Pancreas (tissue), 10 donors: ENCODE measurements at regions not wholly inside any gene's neighbourhood (a gene's known extent, or its start where the extent isn't known, plus 50 kb on each side); places are given as distances from the start of the nearest gene placed in this dataset.
"Not testable (repeated sequence)": the region's sequence is repeated elsewhere in the genome, so short reads cannot be mapped to it uniquely, and the experiment has no call there.

ENCODE experiments used
- ATAC-seq, 4 donors: fragments of 200-7000 bp; cut with Tn5 transposase; one replicate each; pipeline versions ENCODE4 v1.8.0 to v1.9.1; 2020; ENCODE audit warnings: mild to moderate bottlenecking in 4 of 4, moderate library complexity in 4 of 4
- DNase-seq, 6 donors: peaks; one replicate each; pipeline ENCODE4 v3.0.0-alpha.2; 2020
- FAIRE-seq: peaks from 2 replicates; lab custom pipeline; 2012; peaks lifted over from hg19 to GRCh38; lab: Jason Lieb, UNC
- H3K27ac ChIP-seq, 4 donors: fragments of 200-600 bp; sonication (generic); 1 replicate in 3 of 4; 2 replicates in 1 of 4; pipeline versions ENCODE4 v1.5.0 to v1.8.0; 2020
- H3K27me3 ChIP-seq, 4 donors: fragments of 200-600 bp; one replicate each; pipeline ENCODE4 v1.8.0; 2021
- H3K36me3 ChIP-seq, 3 donors: fragments of 200-600 bp; sonication (generic) in 1 of 3; one replicate each; pipeline versions ENCODE4 v1.5.0 to v1.8.0; 2020 to 2021
- H3K4me1 ChIP-seq, 3 donors: fragments of 200-600 bp; one replicate each; pipeline ENCODE4 v1.8.0; 2021
- H3K4me3 ChIP-seq, 4 donors: fragments of 200-600 bp; sonication (generic) in 2 of 4; one replicate each; pipeline versions ENCODE4 v1.5.0 to v1.8.0; 2020 to 2021
- H3K9me3 ChIP-seq, 4 donors: fragments of 200-600 bp; one replicate each; pipeline ENCODE4 v1.8.0; 2021
- WGBS, 2 donors: extraction: QIAGEN DNeasy Blood & Tissue Kit; methylation state at CpG; one replicate each; pipeline ENCODE4 v1.1.7; 2013; 5-methylcytosine and 5-hydroxymethylcytosine counted together
- intact Hi-C, 3 donors: fragments of 100-400 bp; cut with DNase I; formaldehyde crosslinking; loops; one replicate each; pipeline versions ENCODE4 v1.11.1 to v1.14.2; 2022
- TF ChIP-seq, protein P1 (sequence below), 4 donors: fragments of 200-600 bp; sonication (generic) in 3 of 4; IDR thresholded peaks; one replicate each; pipeline versions ENCODE4 v1.5.0 to v1.8.0; 2021; ENCODE audit warnings: antibody characterized with exemption in 4 of 4
- donor health status: healthy with polysubstance abuse.
- donor health status: DM: no; HTN: no; CAD: no; lungs with moderate emphysema.
- donor health status: DM: no; HTN: no; CAD: no.
- donor health status: control.
- donor health status: control.
- donor health status: Bipolar disorder and iron deficiency.
- donor health status: DM: yes; HTN: yes; CAD: no.
- donor health status: DM: no; HTN: no; CAD: no.
- donor health status: DM: no; HTN: no; CAD: no.
- donor health status: DM: yes; HTN: yes; CAD: no.

DNA sequence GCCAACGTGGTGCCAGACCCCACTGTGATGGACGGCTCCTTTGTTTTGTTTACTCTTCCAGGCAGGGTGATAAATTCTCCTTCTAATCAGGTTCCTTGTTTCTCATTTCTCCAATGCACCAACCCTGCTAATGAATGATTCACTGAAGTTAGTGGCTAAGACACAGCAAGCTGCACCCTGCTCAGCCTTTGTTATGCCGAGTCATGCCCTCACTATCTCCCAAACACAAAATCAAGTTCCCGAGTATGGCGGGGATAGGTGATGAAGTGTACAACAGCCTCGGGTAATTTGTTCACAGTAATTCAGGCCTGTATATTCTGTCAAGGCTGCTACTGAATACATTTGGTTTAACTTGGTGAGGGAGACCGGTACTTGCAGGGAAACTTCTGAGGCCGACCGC is 83.8 kb upstream of the HS3ST4 start:
- ATAC-seq, result no peak
- no peaks in the 10 kb centered on the region for H3K9me3 ChIP-seq
- WGBS, 2 donors, result 38 to 42% methylated on average over 9 of the region's 9 CpGs
- H3K4me1 ChIP-seq, result no peaks in the 10 kb centered on the region
- no peaks in the 10 kb centered on the region for H3K36me3 ChIP-seq
- no peak for FAIRE-seq
- TF ChIP-seq, protein P1, sequence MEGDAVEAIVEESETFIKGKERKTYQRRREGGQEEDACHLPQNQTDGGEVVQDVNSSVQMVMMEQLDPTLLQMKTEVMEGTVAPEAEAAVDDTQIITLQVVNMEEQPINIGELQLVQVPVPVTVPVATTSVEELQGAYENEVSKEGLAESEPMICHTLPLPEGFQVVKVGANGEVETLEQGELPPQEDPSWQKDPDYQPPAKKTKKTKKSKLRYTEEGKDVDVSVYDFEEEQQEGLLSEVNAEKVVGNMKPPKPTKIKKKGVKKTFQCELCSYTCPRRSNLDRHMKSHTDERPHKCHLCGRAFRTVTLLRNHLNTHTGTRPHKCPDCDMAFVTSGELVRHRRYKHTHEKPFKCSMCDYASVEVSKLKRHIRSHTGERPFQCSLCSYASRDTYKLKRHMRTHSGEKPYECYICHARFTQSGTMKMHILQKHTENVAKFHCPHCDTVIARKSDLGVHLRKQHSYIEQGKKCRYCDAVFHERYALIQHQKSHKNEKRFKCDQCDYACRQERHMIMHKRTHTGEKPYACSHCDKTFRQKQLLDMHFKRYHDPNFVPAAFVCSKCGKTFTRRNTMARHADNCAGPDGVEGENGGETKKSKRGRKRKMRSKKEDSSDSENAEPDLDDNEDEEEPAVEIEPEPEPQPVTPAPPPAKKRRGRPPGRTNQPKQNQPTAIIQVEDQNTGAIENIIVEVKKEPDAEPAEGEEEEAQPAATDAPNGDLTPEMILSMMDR (IDR thresholded peaks at IDR 0.05), result no peak
- no peak overlapping the region for H3K4me3 ChIP-seq
- intact Hi-C loops, result no loop called here
- H3K27me3 ChIP-seq, result no peaks in the 10 kb centered on the region
- no peak overlapping the region for H3K27ac ChIP-seq
- DNase-seq, result no peak

- Histone ChIP-seq H3K4me3 (no peak overlapping the region), H3K9me3 (no peaks in the 10 kb centered on the region), H3K36me3 (no peaks in the 10 kb centered on the region), H3K4me1 (no peaks in the 10 kb centered on the region), H3K27ac (no peak overlapping the region), H3K27me3 (no peaks in the 10 kb centered on the region)
- no peak for DNase-seq
- FAIRE-seq, result no peak
- intact Hi-C loops, result no loop called here
- ATAC-seq, result no peak
- TF ChIP-seq, protein P1 (IDR thresholded peaks at IDR 0.05), result no peak
- 45 to 49% methylated on average over 6 of the region's 6 CpGs for WGBS, 2 donors
These were observed 85.7 kb upstream of the HS3ST4 start for GRCh38 chr16:25606069-25606468.

GRCh38 chr16:25605381-25605780 is 86.4 kb upstream of the HS3ST4 start:
- Histone ChIP-seq H3K27me3 (no peaks in the 10 kb centered on the region), H3K36me3 (no peaks in the 10 kb centered on the region), H3K4me3 (no peak overlapping the region), H3K4me1 (no peaks in the 10 kb centered on the region), H3K27ac (no peak overlapping the region), H3K9me3 (no peaks in the 10 kb centered on the region)
- ATAC-seq (no peak), FAIRE-seq (no peak), DNase-seq (no peak)
- TF ChIP-seq, protein P1 (IDR thresholded peaks at IDR 0.05), result no peak
- intact Hi-C loops, result no loop called here
- 24 to 42% methylated on average over 2 of the region's 2 CpGs for WGBS, 2 donors

- H3K4me1 ChIP-seq, H3K4me3 ChIP-seq, intact Hi-C loops, FAIRE-seq, H3K9me3 ChIP-seq, DNase-seq, H3K27me3 ChIP-seq, H3K27ac ChIP-seq, ATAC-seq, H3K36me3 ChIP-seq: not testable (repeated sequence)
- WGBS, 2 donors, result 48 to 53% methylated on average over 1 of the region's 2 CpGs
These were observed 90.5 kb upstream of the HS3ST4 start for GRCh38 chr16:25601306-25601705.

- ATAC-seq (peak in 2 of 4 donors; percentile 55 to 66), DNase-seq (peak in 2 of 6 donors; percentile 33 to 38), FAIRE-seq (no peak)
- peaks cover 0 to 5% (median 0%) of the 10 kb centered on the region in 3 donors for H3K4me1 ChIP-seq
- no peak overlapping the region for H3K27ac ChIP-seq
- intact Hi-C loops, result no loop called here
- no peaks in the 10 kb centered on the region for H3K36me3 ChIP-seq
- no peak overlapping the region for H3K4me3 ChIP-seq
- H3K9me3 ChIP-seq, result no peaks in the 10 kb centered on the region
- H3K27me3 ChIP-seq, result no peaks in the 10 kb centered on the region
- WGBS, 2 donors, result 35 to 50% methylated on average over 2 of the region's 2 CpGs
- TF ChIP-seq, protein P1 (IDR thresholded peaks at IDR 0.05), result no peak
These were observed 95.6 kb upstream of the HS3ST4 start for GRCh38 chr16:25596194-25596593.
